ENCODE measurements at regions not wholly inside any gene's neighbourhood (a gene's known extent, or its start where the extent isn't known, plus 50 kb on each side); places are given as distances from the start of the nearest gene placed in this dataset.

GRCh38 chr2:64312622-64313397 lies 141.2 kb upstream of the LGALSL start:
- H3K27me3 ChIP-seq: no peaks in the 10 kb centered on the region
- no peaks in the 10 kb centered on the region for H3K9me2 ChIP-seq (replicated peaks; ENCODE audit: insufficient read depth)
- no peaks in the 10 kb centered on the region for H3K79me2 ChIP-seq
- no peaks in the 10 kb centered on the region for H3K9me3 ChIP-seq (ENCODE audit: low read depth)
- H3K4me3 ChIP-seq: no peak overlapping the region
- 71% methylated on average over 13 of the region's 13 CpGs for WGBS (ENCODE audit: low lambda C conversion rate, missing lambda C conversion rate)
- DNase-seq (ENCODE audit: low spot score): no peak
- H2AFZ ChIP-seq: no peak overlapping the region
- H3K4me1 ChIP-seq (ENCODE audit: insufficient read depth): peaks cover 15% of the 10 kb centered on the region
- H3K4me2 ChIP-seq: no peak overlapping the region
- TF ChIP-seq EZH2phosphoT487 (IDR thresholded peaks at IDR 0.05; ENCODE audit: low read depth, severe bottlenecking, unreplicated experiment): no peak
- no peak for TF ChIP-seq CTCF (IDR thresholded peaks at IDR 0.05; ENCODE audit: poor library complexity)
- no peak for TF ChIP-seq EZH2 (IDR thresholded peaks at IDR 0.05; ENCODE audit: borderline replicate concordance)
- H3K36me3 ChIP-seq (replicated peaks; ENCODE audit: insufficient read depth, low read depth): no peaks in the 10 kb centered on the region
- H3K27ac ChIP-seq: peak overlapping the region; percentile 41
- no peaks in the 10 kb centered on the region for H4K20me1 ChIP-seq (ENCODE audit: insufficient read depth, poor library complexity, severe bottlenecking)

- DNase-seq (ENCODE audit: low spot score): no peak
- H3K4me1 ChIP-seq (ENCODE audit: insufficient read depth): peaks cover 15% of the 10 kb centered on the region
- no peaks in the 10 kb centered on the region for H3K36me3 ChIP-seq (replicated peaks; ENCODE audit: insufficient read depth, low read depth)
- H2AFZ ChIP-seq: no peak overlapping the region
- H3K27ac ChIP-seq: no peak overlapping the region
- H3K4me2 ChIP-seq: no peak overlapping the region
- no peaks in the 10 kb centered on the region for H4K20me1 ChIP-seq (ENCODE audit: insufficient read depth, poor library complexity, severe bottlenecking)
- no peak for TF ChIP-seq EZH2phosphoT487 (IDR thresholded peaks at IDR 0.05; ENCODE audit: low read depth, severe bottlenecking, unreplicated experiment)
- no peak for TF ChIP-seq EZH2 (IDR thresholded peaks at IDR 0.05; ENCODE audit: borderline replicate concordance)
- no peak for TF ChIP-seq CTCF (IDR thresholded peaks at IDR 0.05; ENCODE audit: poor library complexity)
- no peaks in the 10 kb centered on the region for H3K9me3 ChIP-seq (ENCODE audit: low read depth)
- H3K4me3 ChIP-seq: no peak overlapping the region
- no peaks in the 10 kb centered on the region for H3K27me3 ChIP-seq
- H3K9me2 ChIP-seq (replicated peaks; ENCODE audit: insufficient read depth): no peaks in the 10 kb centered on the region
- WGBS (ENCODE audit: low lambda C conversion rate, missing lambda C conversion rate): 70% methylated on average over 3 of the region's 3 CpGs
- no peaks in the 10 kb centered on the region for H3K79me2 ChIP-seq
Measured at GRCh38 chr2:64313398-64313723, 140.6 kb upstream of the LGALSL start.

- H3K9me3 ChIP-seq (ENCODE audit: low read depth): no peaks in the 10 kb centered on the region
- no peak for DNase-seq (ENCODE audit: low spot score)
- no peaks in the 10 kb centered on the region for H3K79me2 ChIP-seq
- no peak overlapping the region for H2AFZ ChIP-seq
- no peak for TF ChIP-seq CTCF (IDR thresholded peaks at IDR 0.05; ENCODE audit: poor library complexity)
- no peak for TF ChIP-seq EZH2phosphoT487 (IDR thresholded peaks at IDR 0.05; ENCODE audit: low read depth, severe bottlenecking, unreplicated experiment)
- TF ChIP-seq EZH2 (IDR thresholded peaks at IDR 0.05; ENCODE audit: borderline replicate concordance): no peak
- H3K27me3 ChIP-seq: no peaks in the 10 kb centered on the region
- no peaks in the 10 kb centered on the region for H3K36me3 ChIP-seq (replicated peaks; ENCODE audit: insufficient read depth, low read depth)
- no peaks in the 10 kb centered on the region for H4K20me1 ChIP-seq (ENCODE audit: insufficient read depth, poor library complexity, severe bottlenecking)
- H3K27ac ChIP-seq: no peak overlapping the region
- WGBS (ENCODE audit: low lambda C conversion rate, missing lambda C conversion rate): 90% methylated on average over 6 of the region's 6 CpGs
- peaks cover 15% of the 10 kb centered on the region for H3K4me1 ChIP-seq (ENCODE audit: insufficient read depth)
- no peak overlapping the region for H3K4me2 ChIP-seq
- no peak overlapping the region for H3K4me3 ChIP-seq
- no peaks in the 10 kb centered on the region for H3K9me2 ChIP-seq (replicated peaks; ENCODE audit: insufficient read depth)
Measured at GRCh38 chr2:64315291-64315960, 138.5 kb upstream of the LGALSL start.
